Prostate gland (tissue), 2 donors: ENCODE measurements at regions not wholly inside any gene's neighbourhood (a gene's known extent, or its start where the extent isn't known, plus 50 kb on each side); places are given as distances from the start of the nearest gene placed in this dataset.

Experiments
- CTCF ChIP-seq, 4 experiments: fragments of 200-600 bp in 2 of 4; fragments of 450-650 bp in 2 of 4; sonication (generic) in 2 of 4; IDR thresholded peaks; 1 replicate in 3 of 4; 2 replicates in 1 of 4; pipeline ENCODE4 v1.5.1; 2016 to 2019; ENCODE audit warnings: antibody characterized with exemption in 4 of 4, mild to moderate bottlenecking in 2 of 4, moderate library complexity in 2 of 4
- POLR2A ChIP-seq: fragments of 450-650 bp; IDR thresholded peaks from one replicate; pipeline ENCODE4 v1.6.1; 2016; ENCODE audit warnings: antibody characterized with exemption, mild to moderate bottlenecking

DNA sequence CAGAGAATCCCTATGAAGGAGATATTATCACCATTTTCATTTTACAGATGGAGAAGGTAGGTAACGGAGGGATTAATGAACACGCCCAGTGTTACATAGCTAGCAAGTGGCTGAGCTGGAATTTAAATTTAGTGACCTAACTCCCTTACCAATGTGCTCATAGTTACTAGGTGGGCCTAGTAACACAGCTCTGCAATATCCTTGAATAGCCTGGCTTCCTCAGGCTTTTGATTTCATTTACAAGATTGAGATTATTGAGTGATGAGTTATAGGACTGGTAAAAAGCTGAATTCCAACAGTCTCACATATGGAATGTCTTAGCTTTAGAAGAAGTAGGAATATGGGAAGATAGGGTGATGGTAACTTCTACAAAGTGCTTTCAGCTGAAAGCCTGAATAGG is 336.3 kb upstream of the KIF2A start:
- TF ChIP-seq CTCF (IDR thresholded peaks at IDR 0.05): no peak
- TF ChIP-seq POLR2A: no peak
